ENCODE measurements at regions not wholly inside any gene's neighbourhood (a gene's known extent, or its start where the extent isn't known, plus 50 kb on each side); places are given as distances from the start of the nearest gene placed in this dataset.

DNA sequence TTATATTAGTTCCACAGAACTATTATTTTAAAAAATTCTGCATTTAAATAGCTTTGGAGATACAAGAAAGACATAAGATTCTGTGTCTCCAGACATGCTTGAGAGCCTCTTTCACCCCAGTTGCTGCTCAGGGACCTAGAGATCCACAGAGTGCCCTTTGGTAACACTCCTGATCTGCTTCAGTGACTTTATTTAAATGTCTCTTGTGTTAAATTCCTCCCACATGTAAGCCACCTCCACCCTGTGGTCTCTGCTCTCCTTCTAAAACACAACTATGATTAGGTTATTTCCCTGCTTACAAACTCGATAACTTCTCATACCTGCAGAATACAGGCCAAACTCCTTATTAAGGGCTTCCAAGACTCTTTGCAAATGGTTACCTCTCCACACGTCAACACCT lies 141.0 kb downstream of the RFC3 start:
- no peak overlapping the region for H3K4me3 ChIP-seq (ENCODE audit: low read depth, low read length)
- TF ChIP-seq, protein P1, sequence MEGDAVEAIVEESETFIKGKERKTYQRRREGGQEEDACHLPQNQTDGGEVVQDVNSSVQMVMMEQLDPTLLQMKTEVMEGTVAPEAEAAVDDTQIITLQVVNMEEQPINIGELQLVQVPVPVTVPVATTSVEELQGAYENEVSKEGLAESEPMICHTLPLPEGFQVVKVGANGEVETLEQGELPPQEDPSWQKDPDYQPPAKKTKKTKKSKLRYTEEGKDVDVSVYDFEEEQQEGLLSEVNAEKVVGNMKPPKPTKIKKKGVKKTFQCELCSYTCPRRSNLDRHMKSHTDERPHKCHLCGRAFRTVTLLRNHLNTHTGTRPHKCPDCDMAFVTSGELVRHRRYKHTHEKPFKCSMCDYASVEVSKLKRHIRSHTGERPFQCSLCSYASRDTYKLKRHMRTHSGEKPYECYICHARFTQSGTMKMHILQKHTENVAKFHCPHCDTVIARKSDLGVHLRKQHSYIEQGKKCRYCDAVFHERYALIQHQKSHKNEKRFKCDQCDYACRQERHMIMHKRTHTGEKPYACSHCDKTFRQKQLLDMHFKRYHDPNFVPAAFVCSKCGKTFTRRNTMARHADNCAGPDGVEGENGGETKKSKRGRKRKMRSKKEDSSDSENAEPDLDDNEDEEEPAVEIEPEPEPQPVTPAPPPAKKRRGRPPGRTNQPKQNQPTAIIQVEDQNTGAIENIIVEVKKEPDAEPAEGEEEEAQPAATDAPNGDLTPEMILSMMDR (IDR thresholded peaks at IDR 0.05; ENCODE audit: insufficient read depth, low read length), result no peak
- no peak for DNase-seq (ENCODE audit: low read depth)

DNA sequence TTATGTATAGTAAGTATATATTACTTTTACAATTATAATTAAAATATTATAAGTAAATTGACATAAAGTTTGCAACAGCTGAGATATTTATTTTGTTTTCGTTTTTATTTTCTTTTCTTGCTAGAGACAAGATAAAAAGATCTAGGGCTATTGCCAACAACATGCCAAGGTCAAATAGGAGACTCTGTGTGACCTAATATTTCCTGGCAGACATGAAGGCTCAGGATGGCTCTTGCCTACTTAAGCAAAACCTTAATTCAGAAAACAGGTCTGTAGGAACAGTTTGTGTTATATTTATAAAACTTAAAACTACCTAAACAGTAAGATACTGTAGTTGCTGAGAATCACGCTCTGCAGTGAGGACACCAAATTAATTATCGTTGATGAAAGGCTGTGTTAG lies 145.2 kb downstream of the RFC3 start:
- TF ChIP-seq, protein P1 (IDR thresholded peaks at IDR 0.05; ENCODE audit: insufficient read depth, low read length), result no peak
- DNase-seq (ENCODE audit: low read depth), result no peak
- no peak overlapping the region for H3K4me3 ChIP-seq (ENCODE audit: low read depth, low read length)

DNA sequence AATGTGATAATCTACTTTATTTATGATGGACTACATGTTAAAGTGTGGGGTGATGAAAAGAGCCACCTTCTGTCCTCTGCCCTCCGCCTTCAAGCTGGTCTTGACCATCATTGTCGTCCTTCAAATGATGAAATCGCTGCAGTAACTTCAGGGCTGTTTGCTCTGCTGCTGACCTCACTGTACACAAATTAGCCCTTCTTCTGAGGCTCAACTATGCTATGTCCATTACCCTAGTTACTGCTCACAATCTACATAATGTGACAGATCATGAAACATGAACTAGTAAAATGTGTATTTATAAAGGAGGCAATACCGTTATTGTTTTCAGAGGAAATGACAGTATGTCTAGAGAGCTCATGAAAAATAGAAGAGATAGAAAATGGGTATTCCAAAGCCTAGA lies 145.9 kb downstream of the RFC3 start:
- TF ChIP-seq, protein P1 (IDR thresholded peaks at IDR 0.05; ENCODE audit: insufficient read depth, low read length), result no peak
- H3K4me3 ChIP-seq (ENCODE audit: low read depth, low read length), result no peak overlapping the region
- DNase-seq (ENCODE audit: low read depth), result no peak

DNA sequence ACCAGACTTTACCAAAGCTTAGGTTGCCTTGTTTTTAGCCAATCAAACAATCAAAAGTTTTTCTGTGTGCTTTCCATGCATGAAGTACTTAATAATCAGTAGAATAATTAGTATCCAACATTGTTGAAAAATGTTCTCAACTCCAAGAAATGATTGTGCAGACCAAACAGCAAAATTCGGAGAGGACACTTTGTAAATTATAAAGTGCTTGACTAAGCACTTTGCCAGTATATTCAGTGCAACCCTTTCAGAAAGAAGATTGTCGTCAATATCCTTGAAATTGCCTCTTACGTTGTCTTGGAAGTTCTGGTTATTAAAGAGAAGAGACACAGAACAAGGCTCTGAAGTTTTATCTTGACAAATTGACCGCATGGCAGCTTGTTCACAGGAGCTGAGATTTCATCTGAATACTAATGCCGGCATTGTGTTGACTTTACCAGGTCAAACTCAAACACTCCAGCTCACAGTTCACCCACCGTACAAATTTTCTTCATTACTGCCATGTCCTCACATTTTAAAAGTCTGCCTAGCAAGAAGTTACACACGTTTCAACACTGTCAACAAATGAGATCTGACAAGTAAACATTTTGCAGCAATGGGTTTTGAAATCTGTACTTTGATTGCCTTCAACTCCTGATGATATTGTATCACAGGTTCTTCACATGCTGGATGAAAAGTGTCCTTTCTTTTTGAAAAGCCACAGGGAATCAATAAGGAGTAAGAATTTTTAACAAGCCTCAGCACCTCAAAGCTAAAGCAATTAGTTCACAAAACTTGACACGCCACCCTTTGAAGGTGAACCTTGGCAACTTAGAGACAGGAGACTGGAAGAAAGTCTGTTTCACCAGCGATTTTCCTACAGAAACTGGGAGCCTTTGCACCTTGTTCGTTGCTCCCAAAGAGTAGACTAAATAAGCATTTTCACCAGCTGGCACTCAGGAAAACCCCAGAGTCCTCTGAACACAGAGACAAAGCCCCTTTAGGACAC lies 150.9 kb downstream of the RFC3 start:
- DNase-seq (ENCODE audit: low read depth), result no peak
- no peak overlapping the region for H3K4me3 ChIP-seq (ENCODE audit: low read depth, low read length)
- TF ChIP-seq, protein P1 (IDR thresholded peaks at IDR 0.05; ENCODE audit: insufficient read depth, low read length), result no peak

DNA sequence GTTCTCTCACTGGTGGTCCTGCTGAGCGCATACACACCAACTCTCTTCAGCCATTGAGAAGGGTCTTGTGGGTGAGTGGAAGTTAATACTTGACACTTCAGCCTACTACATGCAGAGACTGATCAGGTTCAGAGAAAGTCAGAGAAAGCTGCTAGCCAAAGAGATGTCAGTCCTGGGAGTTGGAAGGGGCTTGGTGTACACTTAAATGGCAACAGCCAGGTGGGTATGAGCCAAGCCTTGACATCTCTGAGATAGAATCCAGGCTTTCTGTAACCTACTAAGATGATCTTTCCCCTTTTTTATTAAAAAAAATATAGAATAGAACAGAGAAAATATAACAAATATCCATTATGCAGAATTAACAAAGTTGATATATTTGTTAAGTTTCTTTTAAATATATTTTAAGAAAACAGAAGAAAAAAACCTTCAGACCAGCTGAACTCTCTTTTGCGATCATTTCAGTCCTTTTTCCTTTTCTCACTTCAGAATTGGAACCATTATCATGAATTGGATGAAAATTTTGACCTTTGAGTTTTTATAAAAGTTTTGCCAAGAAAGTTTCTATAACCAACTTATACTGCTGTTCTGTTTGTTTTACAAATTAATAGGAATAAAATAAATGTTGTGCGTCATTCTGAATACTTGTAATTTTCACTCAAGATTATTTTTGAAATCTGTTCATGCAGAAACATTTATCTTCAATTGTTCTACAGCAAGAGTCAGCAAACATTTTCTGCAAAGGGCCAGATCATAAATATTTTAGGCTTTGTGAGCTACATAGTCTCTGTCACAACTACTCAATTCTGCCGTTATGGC lies 153.0 kb downstream of the RFC3 start:
- peak; percentile 51 for DNase-seq (ENCODE audit: low read depth)
- TF ChIP-seq, protein P1 (IDR thresholded peaks at IDR 0.05; ENCODE audit: insufficient read depth, low read length), result no peak
- H3K4me3 ChIP-seq (ENCODE audit: low read depth, low read length), result no peak overlapping the region

DNA sequence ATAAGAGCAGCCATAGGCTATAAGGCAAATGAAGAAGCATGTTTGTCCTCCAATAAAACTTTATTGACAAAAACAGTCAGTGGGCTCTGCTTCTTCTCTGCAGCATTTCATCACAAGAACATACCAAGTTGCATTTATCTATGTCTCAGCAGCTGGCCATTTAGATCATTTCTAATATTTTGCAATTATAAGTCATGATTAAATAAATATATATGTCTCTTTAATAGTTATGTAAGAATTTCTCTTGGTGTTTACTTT lies 153.5 kb downstream of the RFC3 start:
- TF ChIP-seq, protein P1 (IDR thresholded peaks at IDR 0.05; ENCODE audit: insufficient read depth, low read length), result no peak
- no peak for DNase-seq (ENCODE audit: low read depth)
- H3K4me3 ChIP-seq (ENCODE audit: low read depth, low read length), result no peak overlapping the region
